ENCODE measurements at regions not wholly inside any gene's neighbourhood (a gene's known extent, or its start where the extent isn't known, plus 50 kb on each side); places are given as distances from the start of the nearest gene placed in this dataset.
A peak's percentile ranks its signal among the peaks of the same experiment; 100 is the strongest.
"Not testable (repeated sequence)": the region's sequence is repeated elsewhere in the genome, so short reads cannot be mapped to it uniquely, and the experiment has no call there.

DNA sequence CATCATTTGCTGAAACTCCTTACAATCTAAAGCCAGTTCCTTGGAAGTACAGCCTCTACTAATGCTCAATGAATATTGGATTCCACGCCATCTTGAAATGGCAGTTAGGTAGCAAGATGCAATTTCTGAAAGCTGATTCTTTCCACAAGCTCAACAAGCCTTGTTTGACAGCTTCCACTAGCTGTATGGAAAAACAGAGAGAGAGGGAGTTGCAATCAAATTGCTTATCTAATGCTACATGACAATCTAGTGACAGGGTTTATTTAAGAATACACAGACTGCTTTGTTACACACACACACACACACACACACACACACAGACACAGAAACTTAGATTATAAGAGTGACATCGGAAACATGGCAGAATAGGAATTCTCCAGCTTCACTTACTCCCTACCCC, 288.4 kb upstream of the DEPDC1 start:
- no peak for DNase-seq

DNA sequence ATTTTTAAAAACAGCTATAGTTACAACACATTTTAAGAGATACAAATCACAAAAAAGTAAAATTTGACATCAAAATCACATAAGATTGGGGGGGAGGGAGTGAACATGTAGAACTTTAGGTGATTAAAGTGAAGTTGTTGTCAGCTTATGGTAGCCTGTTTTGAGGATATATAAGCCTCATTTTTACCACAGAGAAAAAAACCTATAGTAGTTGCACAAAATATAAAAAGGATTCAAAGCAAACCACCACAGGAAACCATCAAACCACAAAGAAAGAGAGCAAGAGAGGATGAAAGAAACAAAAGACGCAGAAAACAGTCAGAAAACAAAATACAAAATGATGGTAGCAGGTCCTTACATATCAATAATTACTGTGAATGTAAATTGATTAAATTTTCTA, 291.9 kb upstream of the DEPDC1 start:
- peak; percentile 56 for DNase-seq

DNA sequence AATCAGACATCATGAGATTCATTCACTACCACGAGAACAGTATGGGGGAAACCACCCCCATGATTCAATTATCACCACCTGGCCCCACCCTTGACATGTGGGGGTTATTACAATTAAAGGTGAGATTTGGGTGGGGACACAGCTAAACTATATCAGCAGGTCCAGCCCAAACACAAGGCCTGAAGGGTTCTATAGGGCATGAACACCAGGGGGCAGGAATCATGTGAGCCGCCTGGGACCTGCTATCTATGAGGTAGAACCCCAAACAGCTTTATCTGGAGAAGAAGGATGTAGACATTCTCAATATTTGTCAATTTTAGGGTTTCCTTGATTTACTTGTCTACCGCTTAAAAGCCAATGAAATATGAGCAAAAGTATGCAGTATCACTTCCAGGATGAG, 294.9 kb upstream of the DEPDC1 start:
- DNase-seq = no peak

DNA sequence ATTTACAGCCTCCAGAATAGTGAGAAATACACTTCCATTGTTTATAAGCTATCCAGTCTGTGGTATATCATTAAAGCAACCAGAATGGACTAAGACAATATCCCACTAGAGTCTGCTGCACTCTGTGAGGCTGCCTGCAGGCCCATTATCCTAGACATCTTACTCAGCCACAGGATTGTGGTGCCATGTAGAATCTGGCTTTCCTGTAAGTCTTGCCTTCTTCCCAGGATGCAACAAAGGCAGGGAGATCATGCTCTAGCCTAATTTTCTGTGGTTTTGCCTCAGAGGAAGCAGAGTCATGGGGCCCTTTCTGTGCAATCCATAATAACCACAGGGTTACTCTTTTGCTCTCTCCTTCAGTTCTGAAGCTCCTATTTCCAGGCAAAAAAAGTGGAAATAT, 299.1 kb upstream of the DEPDC1 start:
- DNase-seq = peak; percentile 53

DNA sequence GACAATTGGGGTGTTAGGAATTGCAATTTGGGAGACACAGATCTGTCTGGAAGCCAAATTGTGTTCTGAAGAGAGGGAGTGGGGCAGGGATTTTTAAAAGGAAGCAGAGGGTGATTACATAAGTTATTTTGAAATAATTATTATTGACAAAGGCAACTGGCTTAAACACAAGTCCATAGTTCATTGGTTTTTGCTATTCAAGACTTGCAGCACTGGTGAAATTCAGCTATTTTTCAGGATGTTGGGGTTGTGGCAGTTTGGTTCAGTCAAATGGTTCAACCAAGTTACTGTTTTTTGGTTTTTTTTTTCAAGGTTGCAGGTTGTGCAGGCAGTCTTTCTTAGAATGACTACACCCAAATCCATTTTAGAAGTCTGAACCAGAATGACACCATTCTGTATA, 300.0 kb upstream of the DEPDC1 start:
- DNase-seq = peak; percentile 12

DNA sequence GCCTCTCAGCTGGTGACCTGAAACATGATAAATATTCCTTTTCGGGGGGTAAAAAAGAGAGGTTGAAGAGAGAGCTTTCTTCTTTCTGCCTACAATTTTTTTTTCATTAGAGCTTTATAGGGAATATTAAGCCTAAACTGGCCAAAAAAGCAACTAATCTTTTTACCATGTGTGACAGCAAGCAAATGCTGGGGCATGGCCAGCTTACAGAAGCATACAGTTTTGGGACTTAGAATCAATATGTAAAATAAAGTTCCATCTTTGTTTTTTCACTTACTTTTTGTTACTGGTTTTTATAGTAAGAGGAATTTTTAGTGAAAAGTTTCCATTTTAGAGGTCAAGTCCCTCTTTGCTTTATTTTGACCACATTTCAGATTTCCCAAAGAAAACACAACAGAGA, 301.2 kb upstream of the DEPDC1 start:
- no peak for DNase-seq

DNA sequence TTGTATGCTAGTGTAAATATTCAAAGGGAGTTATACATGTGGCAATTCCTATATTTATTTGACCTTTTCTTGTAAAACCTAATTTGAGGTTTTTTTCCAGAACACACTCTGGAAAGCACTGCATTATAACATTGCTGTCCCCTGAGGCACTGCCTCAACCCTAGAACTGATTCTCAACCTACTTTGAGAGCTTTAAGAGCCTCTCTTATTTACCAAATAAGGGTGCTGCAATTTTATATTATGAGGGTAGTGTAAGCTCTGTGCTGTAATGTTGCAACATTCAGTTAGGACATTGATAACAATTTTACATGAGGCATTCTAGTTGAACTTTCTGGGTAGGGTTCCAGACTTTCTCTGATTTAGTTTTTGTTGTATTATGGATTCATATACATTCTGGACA, 302.2 kb upstream of the DEPDC1 start:
- DNase-seq = no peak

DNA sequence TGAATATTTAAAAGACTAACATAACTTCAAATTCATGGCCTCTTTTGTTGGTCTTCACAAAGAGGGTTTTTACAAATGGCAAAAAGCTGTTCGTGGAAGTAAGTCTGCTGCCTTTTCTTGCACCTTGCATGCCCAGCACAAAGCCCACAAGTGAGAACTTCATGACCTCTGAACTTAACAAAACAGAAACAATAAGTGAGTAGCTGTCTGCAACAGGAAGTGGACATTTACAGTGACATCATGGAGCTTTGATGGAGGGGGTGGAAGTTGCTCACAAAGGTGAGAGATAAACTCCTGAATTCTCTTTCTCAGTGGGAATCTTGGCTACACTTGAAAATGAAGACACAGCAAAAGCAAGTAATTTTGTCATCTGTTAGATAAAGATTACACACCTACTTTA, 303.3 kb upstream of the DEPDC1 start:
- DNase-seq = peak; percentile 62

DNA sequence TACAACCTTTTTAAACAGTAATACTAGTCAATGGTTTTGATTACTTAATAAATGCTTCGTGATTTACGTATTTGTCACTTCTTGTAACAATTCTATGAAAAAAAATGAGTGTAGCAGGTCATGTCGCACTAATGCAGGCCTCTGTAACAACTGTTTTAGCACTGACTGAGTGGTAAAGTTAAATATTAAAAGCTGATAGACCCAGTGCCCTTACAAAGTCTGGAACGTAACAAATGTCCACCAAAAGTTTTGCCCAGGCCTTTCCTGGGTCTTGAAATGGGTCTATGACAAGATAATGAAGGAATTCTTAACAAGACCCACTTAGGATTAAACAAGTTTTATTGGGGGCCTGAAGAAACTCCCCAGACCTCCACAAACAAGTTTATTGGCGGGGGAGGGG, 304.6 kb upstream of the DEPDC1 start:
- DNase-seq = no peak

DNA sequence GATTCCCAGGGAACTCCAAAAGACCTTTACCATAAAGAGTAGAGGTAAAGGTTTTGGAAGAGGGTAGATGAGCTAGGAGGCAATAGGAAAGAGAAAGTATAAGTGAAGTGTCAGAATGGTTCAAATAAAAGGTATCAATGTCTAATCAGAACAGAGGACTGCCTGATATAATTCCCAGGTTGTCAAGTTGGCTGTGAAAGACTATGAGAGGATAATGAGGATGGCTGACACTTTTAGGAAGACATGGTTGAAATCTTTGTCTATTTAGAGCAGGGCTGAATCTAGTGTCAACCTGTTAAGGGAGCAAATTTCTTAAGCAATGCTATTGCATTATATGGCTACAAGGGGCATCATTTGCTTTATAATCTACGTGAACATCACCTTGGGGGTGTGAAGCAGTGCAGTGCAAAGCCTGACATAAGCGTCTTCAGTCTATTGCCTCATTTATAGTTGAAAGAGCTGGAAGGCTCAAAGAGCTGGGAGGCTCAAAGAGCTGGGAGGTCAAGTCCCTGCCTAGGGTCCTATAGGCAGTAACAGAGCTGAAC, 308.3 kb upstream of the DEPDC1 start:
- DNase-seq = no peak

DNA sequence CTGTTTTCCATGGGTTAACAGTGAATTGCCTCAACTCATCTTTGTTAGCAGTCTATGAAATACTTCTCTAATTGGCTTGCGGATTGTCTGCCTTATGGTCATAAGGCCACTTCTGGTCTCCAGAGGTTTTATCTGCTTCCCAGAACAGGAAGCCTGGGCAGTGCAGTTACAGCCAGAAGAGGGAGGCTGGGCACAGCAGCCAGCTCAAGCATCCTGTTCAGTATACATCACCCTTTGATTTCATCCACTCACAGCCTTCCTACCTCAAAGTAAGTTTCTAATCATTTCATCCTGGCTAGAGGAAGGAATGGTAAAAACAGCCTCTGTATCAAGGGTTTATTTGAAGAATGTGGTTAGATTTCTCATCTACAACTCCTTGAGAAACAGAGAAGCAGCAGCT, 311.5 kb upstream of the DEPDC1 start:
- no peak for DNase-seq

DNA sequence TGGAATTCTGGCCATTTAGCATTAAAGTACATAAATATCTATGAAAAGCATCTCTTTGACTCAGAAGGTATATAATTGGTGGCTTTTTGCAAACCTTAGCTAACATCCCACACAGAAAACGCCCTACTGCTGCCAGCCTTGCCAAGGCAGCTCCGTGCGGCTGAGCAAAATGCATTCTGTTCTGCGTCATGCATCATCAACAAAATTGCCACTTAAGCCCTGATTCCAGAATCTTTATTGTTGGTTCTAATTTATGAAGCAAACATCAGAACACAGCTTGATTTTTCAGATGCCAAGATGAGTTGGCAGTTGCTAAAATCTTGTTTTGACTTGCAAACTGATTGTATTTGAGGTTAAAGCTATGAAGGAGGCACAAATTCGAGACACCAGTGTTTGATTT, 314.9 kb upstream of the DEPDC1 start:
- DNase-seq = no peak

DNA sequence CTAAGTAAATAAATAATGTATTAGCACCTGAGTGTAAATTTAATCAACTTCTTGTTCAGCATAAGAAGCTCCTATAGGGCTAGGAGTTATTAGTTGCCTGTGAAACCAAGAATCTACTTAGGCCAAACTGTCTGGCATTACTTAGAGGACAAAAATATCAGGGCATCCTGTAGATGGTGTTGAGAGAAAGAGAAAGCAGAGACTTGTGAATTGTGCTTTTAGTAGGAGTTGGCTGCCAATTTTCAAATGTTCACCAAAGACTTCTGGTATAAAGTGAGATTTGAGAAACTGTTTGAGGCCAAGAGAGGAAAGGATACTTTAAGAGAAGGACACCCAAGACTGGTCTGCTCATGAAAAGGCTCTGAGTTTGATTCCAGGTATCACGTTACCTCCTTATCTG, 315.5 kb upstream of the DEPDC1 start:
- DNase-seq = no peak

DNA sequence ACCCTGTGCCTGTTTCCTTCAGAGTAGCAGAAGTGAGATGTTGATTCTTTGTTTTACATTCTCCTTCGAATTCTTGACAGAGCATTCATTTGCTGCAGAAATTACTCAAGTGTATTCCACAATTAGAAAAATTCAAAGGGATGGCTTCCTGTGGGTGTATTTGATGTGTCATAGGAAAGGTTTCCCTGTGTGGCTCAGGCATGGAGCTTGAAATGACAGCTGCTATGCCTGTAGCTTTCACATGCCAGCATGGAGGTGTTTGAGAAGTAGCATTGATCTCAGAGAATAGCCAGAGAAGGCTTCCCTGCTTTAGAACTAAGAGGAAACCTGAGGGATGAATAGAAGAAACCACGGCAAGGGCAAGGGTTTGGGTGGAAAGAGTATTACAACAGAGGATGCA, 317.2 kb upstream of the DEPDC1 start:
- no peak for DNase-seq

DNA sequence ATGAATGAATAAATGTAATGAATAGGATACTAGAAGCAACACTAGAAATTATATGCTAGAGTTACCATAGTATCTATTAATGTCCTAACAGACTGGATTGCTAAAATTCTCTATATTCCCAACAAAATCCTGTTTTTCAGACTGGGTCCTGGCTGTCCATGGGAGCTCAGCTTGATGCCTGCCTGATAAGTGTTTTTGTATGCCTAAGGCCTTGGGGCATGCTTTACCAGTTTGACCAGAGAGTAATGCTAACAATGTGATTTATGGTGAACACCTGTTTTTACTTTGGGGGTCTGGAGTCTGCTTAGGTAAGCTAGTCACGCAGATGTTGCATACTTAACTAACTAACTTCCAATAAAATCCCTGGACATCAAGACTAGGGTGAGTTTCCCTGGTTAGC, 318.8 kb upstream of the DEPDC1 start:
- DNase-seq = no peak

DNA sequence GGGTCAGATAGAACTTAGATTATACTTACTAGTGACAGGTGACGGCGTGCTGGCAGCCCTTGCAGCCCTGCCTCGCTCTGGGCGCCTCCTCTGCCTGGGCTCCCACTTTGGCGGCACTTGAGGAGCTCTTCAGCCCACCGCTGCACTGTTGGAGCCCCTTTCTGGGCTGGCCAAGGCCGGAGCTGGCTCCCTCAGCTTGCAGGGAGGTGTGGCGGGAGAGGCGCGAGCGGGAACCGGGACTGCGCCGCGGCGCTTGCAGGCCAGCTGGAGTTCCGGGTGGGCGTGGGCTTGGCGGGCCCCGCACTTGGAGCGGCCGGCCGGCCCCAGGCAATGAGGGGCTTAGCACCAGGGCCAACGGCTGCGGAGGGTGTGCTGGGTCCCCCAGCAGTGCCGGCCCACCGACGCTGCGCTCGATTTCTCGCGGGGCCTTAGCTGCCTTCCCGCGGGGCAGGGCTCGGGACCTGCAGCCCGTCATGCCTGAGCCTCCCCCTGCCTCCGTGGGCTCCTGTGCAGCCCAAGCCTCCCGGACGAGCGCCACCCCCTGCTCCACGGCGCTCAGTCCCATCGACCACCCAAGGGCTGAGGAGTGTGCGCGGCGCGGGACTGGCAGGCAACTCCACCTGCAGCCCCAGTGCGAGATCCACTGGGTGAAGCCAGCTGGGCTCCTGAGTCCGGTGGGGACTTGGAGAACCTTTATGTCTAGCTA, 320.8 kb upstream of the DEPDC1 start:
- not testable (repeated sequence) for DNase-seq

DNA sequence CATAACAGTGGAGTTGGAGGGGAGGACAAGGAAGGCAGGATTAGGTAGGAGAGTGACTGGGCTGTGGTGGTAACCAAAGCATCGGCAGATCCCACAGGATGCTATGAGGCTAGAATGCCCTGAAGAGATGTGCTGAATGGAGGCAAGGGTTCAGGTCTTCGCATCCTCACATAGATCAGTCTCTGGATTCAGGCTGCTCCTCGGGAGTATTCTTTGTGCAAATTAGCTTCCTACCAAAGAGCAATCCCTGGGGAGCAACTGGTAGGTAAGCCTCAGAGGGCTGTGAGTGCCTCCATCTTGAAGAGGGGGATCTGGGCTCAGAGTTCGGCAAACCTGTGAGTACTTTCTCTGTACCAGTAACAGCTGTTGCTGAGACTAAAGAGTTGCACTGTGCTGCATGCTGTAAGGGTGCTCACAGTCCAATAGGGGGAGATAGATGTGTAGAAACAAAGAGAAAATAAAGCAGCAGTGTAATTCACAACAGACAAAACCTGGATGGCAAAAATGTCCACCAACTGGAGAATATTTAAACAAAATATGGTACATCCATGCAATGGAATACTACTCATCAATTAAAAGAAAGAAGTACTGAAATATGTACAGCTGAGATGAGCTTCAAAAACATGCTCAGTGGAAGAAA, 322.4 kb upstream of the DEPDC1 start:
- DNase-seq = peak; percentile 22

DNA sequence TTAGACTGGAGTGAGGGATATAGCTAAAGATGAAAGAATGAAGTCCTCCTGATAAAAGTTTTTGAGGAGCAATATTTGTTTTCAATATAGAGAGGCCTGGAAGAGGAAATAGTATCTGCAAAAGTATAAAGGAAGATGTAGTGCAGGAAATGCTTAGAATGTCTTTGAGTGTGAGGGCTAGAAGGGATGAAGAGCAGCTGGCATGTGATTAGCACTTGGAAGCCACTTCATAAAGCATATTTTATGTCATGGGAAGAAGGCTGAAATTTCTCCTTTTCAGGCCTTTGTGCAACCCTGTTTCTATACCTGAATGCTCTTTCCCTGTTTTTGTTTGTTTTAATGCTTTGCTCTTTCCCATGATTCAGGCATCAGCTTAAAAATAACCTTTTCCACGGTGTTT, 323.3 kb upstream of the DEPDC1 start:
- no peak for DNase-seq

DNA sequence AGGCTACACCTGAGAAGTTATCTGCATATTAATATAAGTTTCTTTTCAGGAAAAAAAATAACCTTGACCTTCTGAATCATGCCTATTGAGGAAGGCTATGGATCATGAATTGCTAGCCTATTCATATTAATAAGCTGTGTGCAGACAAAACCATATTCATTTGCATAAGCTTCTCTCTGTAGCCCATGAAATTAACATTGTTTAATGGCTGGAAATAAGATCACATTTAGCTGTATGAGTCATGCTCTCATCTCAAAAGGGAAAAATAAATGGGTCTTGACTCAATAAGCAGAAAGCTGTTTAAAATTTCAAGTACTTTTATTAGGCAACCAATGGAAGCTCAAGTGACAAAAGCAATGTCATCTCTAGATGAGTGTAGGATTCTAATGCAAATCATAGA, 330.0 kb upstream of the DEPDC1 start:
- DNase-seq = no peak

DNA sequence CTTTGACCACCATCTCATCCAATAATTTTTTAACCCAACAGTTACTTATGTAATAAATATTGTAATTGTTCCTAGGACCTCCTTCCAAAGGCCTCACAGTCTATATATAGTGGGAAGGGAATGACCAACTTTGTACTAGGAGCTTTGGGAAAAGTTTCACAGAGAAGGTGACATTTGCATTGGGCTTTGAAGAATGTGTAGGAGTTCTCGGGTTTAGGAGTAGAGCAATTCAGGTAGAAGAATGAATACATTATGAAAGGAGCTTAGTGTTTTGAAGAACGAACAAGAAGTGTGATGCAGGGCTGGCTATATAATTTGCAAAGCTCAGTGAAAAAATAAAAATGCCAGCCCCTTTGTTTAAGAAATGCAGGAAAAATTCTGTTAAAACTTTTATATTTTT, 330.4 kb upstream of the DEPDC1 start:
- no peak for DNase-seq

DNA sequence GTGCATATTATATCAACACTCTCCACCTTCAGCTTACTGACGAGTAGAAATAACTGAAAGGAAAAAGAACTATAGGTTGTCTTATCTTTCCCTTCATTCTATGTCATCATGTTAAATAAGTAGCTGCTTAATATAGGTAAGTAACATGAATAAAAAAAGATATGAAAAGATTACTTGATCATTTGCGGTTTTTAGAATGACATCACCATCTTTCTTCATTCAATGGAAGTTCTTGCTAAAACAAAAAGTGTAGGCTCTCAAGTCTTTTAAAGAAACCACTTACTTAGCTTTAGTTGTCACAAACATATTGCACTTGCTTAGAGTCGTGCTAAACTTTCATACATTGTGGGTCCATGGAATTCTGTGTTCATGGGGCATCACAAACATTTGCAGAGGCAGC, 331.1 kb upstream of the DEPDC1 start:
- no peak for DNase-seq

DNA sequence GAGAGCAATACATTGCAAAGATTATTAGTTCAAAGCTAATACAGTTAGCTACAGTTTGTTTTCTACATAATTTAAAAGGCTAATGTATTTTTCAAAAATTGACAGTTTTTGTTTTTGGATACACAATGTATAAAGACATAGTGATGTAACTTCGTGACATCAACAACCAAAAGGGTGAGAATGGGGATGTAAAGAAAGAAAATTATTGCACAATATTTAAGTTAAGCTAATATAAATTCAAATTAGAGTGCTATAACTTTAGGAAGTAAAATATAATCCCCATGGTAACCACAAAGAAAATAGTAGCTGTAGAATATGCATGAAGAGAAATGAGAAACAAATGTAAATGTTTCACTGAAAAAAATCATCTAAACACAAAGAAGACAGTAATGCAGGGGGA, 334.4 kb upstream of the DEPDC1 start:
- DNase-seq = no peak

DNA sequence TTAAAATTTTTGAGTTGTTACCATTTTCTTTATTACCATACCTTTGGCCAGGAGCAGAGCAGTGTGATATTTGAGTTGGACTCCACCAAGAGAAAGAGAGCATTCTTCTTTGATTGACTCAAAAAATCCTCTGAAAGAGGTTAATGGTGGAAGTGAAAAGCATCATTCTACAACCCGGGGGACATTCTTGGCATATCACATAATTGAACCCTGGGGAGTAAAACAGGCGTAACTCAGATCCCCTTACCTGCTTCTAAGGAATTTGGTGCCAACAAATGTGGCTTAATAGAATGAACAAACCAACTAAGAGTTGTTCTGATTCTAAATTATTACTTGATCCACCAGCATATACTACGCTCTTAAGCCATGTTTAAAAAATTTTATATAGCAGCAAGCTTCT, 351.1 kb upstream of the DEPDC1 start:
- DNase-seq = no peak

DNA sequence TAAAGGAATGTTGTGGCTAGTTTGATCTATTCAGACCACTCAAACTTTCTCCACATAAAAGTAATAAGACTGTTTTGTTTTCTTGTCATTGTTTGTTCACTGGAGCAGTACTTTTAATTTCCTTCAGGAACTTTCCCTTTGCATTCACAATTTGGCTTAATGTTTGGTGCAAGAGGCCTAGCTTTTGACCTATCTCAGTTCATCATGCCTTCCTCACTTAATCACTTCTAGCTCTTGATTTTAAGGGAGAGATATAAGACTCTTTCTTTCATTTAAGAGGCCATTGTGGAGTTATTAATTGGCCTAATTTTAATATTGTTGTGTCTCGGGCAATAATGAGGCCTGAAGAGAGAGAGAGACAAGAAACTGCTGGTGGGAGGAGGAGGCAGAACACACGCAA, 371.7 kb upstream of the DEPDC1 start:
- DNase-seq = no peak

DNA sequence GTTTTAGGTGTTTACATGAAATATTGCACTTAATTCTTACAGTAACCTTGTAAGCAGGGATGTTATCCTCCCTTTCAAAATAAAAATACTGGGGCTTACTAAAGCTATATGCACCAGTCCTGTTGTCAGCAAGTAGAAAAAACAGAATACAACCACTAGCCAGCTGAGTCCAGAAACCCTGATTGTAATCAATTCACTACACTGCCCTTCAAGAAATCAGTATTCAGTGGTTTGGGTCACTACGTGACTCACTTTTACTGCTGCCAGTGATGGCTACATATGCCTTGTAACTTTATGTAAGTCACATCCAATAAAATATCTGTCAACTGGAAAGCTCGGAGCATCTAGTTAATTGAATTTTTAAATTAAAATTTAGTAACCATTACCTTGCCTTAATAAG, 376.3 kb upstream of the DEPDC1 start:
- DNase-seq = no peak
